GM19455 (cell line): ENCODE measurements at regions not wholly inside any gene's neighbourhood (a gene's known extent, or its start where the extent isn't known, plus 50 kb on each side); places are given as distances from the start of the nearest gene placed in this dataset.
"Not testable (repeated sequence)": the region's sequence is repeated elsewhere in the genome, so short reads cannot be mapped to it uniquely, and the experiment has no call there.

ENCODE experiments used
- ATAC-seq: cut with Tn5 transposase; IDR thresholded peaks from one replicate; pipeline ENCODE4 v1.9.1; 2021; ENCODE audit not compliant: unreplicated experiment

DNA sequence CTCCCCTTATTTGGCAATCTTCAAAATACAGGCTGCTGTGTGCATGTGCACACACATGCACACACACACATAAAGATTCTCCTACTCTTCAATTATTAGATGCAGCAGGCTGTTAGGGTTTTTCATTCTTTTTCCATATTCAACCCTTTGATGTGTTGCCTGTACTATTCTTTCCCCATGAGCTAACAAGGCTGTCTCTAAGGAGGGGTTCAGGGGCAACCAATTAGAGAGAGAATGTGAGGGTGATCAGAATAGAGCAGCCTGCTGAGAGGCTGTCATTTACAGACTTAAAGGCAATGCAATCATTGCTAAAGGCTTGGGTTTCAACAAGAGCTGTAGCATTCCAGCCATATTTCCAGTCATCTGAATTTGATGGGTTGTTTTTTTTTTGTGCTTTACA lies 467.4 kb upstream of the ID4 start:
- no peak for ATAC-seq

DNA sequence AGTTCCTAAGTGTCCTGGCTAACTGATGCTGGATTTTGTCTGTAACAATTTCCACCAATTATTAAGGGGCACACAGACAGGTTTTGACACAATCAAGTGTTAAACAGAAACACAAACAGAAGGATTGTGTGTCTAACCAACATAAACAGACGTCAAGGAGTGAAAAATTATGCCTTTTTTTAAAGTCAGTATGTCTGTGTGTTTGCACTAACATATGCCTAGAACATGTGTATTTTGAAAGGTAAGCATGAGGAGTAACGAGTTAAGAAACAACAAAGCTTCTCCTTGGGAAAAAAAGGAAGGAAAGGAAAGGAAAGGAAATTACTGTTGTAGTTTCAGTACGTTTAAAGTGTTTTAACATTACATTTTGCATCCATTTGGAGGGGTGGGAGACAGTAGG lies 466.3 kb upstream of the ID4 start:
- ATAC-seq: no peak

DNA sequence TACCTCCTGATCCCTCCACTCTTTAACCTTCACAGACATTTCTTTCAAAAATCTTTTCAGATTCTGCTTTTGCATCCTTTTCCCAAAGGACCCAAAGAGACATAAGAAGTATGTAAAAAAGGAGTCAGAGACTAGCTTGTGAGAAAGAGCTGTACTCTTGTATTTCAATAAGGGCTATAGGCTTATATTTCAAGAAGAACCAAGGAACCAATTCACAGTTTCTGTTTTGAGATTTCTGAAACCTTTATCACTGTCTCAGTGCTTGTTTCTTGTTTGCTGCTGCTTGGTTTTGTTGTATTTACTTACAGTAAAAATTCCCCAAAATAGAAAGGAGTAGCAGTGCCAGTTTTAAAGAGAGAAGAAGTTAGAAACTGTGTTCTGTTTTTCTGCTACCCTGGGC lies 461.6 kb upstream of the ID4 start:
- ATAC-seq: no peak

DNA sequence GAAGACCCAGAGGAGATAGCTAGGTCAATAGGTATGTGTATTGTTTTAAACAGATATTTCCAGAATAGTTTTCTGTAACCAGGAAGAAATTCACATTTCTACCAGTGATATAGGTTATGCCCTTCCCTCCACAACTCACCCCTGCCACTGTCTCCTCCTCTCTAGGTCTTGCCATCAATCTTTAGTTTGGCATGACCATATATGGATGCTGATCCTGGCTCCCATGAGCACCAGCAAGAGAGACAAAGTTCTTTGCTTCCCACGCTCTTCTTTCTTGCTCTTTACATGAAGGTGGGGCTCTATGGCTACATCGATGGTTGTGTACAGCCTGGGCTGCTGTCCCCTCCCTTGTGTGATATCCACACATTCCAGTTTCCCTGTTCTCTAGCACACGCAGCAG lies 459.4 kb upstream of the ID4 start:
- ATAC-seq: no peak

DNA sequence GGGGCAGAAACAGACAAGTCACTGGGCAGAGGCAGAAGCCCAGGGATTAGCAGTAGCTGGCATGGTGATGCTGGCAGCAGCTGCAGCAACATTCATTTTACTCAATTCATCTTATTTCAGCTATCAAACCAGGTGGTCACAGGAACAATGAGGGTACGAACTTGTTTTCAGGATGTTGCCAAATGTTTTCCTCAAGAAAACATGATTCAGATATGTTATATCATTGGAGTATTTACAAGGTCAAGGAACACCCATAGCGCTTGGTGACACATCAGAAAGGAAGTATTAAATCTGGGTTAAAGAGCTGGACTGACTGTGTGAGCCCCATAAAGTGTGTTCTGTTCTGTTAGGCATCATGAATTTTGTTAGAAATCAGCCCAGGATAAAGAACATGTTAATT lies 456.9 kb upstream of the ID4 start:
- no peak for ATAC-seq

DNA sequence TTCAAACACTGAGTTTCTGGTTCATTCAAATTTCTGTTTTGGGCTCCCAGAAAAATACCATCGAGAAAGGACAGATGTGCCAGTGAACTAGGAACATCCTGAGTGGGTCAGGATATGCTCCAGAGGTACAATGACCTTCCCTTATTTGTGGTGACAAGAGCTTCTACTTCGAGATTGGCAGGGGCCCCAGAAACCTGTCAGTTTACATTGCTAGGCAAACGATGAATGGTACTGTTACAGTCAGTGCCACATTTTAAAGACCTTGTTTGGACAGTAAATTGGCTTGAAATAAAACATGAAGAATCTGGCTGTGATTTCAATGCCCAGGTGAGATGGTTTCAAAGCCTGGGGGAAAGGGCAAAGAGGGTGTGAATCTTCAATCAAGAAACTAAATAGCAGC lies 454.5 kb upstream of the ID4 start:
- no peak for ATAC-seq

DNA sequence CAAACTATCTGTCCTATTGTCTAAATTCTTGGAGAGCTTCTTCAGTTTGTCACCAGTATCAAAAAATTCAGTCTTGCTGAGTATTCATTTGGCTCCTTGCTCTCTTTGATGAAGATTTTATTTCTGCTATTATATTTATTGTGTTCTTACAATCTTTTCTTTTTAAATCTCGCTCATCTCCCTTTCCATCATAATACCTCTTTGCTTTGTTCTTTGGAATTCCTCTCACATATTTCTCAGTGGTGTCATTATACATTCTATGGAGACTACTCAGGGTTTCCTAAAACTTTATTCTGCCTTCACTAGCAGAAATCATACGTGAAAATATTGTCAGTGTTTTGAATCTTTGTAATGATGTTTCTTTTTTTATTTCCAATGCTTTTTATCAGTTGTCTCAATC lies 445.2 kb upstream of the ID4 start:
- ATAC-seq: no peak

DNA sequence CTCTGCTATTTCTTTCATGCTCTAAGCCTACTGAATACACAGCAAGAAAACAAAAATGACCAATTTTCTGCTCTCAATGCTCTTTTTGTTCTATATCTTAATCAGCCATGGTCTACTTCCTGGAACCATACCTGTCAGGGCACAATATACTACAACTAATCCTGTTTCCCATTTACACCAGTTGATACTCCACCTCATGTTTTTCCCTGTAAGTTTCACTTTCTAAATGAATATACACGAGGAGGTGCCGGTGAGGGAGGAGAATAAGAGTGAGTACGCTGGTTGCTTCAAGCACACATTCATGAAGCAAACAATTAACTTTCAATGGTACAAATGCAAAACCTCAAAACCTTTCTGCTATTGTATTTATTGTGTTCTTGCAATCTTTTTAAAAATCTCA lies 443.1 kb upstream of the ID4 start:
- no peak for ATAC-seq

DNA sequence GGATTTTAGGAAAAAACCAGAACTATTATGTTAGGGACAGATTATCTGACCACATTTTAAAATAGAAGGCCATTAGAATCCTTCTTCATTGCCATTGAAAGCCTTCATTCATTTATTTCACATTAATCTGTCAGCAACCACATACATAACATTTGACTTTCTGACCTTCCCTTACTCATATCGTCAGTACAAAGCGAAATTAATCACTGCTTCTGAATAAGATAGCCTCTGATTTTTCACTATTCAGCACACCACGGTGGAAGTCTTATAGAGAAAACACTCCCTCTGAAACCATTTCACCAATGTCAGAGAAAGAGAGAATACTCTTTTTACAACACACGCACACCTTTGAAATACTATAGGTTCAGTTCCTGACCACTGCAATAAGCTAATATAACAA lies 442.5 kb upstream of the ID4 start:
- no peak for ATAC-seq

DNA sequence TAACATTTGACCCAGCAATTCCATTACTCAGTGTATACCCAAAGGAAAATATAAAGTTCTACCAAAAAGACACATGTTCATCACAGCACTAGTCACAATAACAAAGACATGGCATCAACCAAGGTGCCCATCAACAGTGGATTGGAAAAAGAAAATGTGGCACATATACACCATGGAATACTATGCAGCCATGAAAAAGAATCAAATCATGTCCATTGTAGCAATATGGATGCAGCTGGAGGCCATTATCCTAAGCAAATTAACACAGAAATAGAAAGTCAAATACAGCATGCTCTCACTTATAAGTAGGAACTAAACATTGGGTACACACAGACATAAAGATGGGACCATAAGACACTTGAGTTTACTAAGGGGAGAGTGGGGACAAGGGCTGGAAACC lies 441.9 kb upstream of the ID4 start:
- no peak for ATAC-seq

DNA sequence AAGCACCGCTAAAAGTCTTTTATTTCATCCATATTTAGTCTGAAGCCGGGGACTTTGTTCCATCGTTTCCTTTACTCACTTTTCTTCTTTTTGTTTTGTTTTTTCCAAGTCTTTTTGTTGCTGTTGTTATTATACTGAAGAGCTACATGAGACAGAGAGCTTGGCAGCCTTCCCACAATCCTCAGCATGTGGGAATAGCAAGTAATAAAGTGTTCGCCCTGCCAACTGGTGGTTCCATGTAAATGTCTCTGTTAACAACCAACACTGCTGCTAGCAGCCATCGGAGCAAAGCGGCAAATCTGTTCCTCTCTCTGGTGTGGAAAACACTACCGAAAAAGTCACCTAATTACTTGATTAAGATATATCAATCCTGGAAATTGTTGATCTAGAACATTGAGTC lies 437.8 kb upstream of the ID4 start:
- ATAC-seq: no peak

DNA sequence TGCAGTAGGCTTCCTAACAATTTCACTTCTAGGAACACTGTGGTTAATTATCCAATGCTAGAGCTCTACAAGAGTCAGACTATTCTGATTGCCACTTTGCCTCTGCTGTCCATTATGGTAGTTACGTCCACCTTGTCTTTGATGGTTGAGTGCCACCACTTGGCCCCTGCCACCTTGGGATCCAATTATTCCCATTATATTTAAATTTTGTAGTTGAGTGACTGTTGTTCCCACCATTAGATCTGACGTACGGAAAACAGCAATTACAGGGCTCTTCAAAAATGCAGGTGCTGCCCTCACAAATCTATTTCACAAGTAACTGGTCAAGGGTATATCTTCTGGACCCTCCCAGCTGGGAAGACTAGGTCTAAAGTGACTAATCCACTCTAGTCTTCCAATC lies 432.3 kb upstream of the ID4 start:
- not testable (repeated sequence) for ATAC-seq

DNA sequence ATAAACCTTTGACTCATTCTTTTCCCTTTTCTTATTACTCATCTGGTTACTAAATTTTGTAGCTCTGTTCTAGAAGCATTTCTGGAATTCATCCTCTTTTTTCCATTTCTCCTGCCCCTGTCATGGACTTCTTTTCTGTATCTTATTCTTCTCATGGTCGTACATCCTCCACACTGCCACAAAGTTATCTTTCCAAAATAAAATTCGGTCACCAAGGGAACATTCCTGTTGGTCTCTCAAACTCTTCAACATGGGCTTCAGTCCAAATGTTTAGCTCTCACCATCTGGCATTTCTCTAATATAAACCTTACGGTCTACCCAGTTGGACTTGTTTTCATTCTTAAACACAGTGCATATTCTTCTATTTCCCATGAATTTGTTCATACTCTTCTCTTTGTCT lies 428.8 kb upstream of the ID4 start:
- no peak for ATAC-seq

DNA sequence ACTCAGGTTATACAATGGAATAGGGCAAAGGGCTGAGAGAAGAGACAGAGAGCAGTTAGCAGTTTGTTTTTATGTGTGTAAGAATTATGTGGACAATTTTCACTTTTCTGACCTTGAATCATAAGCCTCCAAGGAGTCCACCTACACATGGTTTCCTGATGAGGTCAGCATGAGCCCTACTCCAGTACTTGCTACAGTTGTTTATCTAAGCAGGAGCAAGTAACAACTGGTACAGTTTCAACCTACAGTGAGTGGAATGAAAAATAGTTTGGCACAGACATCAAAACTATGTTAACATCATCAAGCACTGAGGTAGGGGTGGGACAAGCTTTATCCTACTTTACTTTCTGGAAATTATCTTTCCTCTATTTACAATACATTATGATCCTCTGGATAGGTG lies 426.7 kb upstream of the ID4 start:
- ATAC-seq: no peak

DNA sequence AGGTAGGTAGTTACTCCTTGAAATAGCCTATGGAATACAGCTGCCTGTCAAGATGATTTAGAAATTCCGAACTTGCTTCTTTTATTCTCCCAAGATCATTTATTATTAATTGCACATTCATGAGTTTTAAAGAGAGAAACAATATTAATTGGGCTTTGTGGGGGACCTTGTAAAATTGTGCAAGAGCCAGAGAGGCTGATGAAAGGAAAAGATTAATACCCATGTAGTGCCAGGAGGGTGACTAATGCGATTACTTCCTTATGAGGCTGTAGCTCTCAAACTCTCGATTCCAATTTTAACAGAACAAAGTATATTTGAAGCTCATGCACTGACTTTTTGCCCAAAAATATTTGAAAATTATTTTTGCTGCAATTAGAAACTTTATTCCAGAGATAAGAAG lies 423.8 kb upstream of the ID4 start:
- no peak for ATAC-seq

DNA sequence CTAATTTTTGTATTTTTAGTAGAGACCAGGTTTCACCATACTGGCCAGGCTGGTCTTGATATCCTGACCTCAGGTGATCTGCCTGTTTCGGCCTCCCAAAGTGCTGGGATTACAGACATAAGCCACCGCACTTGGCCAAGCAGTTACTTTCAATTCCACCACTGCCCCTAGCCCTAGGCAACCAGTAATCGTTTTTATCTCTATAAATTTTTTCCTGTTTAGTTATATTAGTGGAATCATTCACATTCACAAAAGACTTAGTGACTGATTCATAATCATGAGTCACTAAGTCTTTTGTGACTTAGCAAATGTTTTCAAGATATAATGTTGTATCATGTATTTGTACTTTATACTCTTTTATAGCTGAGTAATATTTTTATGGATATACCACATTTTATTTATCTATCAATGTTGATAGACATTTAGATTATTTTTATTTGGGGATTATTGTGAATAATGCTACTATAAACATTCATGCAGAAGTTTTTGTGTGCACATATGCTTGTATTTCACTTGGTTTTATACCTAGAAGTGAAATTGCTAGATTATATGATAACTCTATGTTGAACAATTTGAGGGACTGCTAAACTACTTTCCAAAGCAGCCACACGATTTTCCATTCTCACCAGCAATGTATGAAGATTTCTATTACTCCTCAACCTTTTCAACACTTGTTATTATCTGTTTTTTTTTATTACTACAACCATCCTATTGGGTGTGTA lies 421.4 kb upstream of the ID4 start:
- ATAC-seq: no peak

DNA sequence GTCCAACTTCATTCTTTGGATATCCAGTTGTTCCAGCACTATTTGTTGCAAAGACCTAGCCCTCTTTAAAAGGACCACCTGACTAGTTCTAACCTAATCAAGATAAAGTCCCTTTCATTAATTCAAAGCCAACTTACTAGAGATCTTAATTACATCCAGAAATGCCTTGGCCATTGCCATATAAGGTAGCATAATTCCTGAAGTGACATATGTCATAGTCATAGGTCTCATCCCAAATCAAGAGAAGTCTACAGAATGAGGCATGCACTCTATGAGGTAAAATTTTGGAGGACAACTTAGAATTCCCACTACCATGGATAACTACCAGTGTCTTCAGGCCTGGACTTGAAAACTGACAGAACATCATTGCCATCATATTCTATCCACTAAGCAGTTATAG lies 420.4 kb upstream of the ID4 start:
- no peak for ATAC-seq

DNA sequence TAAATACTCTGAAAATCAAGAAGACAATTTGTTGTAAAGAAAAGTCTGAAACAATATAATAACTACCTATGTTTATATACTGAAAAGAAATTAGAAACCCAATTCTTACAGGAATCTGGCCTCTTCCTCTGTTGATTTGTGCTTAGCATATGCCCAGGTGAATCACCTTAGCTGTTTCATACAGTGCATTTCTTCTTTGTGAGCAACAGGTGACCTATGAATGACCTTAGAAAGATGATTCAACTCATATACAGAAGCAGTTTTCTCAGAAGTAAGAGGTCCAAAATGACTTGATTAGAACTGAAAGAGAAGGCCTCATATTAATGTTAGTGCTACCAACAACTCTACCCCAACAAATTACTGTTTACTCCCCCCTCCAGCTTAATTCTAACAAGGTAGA lies 419.5 kb upstream of the ID4 start:
- ATAC-seq: no peak

DNA sequence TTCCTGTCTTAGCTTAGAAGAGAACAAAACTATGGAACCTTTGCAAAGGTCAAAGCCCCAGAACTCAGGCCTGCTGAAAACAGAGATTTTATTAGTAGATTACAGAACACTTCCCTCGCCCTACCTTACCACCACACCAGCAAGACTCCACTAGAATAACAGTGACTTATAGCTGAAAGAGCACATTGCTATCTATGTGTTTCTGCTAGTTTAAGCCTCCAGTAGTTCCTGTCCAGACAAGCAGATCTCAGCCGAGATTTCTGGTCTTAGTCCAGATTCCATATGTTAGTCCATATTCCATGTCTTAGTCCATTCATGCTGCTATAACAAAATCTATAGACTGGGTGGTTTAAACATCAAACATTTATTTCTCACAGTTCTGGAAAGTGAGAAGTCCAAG lies 412.3 kb upstream of the ID4 start:
- no peak for ATAC-seq

DNA sequence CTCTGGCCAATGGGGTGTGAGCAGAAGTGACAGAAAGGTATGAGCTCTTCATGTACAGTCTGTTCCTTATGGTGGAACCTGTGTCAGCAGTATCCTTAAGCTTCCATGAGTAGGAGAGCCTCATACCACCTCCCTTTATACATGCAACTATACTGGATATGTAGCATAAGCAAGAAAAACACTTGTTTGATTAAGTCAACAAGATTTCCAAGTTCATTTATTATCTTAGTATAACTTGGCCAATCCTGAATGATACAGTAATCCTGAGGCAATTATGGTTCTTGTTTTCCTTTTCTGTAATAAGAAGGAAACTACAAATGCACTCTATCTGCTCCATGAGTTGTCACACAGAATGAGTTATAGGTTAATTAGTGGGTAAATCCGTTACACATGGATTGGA lies 409.6 kb upstream of the ID4 start:
- ATAC-seq: no peak

DNA sequence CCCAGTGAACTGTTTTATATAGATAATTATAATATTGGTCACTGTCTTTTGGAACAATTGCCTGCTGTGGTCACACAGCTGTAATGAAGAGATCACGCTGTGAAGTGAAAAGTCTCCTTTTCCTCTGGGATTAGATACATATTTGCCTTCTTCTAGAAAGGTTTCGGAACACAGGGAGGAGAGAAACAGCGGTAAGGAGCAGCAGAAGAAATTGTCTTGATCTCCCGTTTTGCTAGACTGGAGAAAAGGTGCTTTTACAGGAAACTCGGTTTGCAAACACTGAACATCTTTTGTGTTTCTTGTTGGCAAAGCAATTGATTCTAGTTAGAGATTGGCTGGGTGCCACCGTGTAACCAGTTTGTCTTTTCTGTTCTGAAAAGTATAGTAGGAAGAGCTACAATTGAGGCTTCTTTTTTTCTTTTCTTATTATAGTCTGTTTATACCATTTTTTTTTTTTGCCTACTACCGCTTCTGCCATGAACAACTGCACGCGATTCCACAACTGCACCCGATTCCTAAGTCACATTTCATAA lies 404.1 kb upstream of the ID4 start:
- ATAC-seq: no peak

DNA sequence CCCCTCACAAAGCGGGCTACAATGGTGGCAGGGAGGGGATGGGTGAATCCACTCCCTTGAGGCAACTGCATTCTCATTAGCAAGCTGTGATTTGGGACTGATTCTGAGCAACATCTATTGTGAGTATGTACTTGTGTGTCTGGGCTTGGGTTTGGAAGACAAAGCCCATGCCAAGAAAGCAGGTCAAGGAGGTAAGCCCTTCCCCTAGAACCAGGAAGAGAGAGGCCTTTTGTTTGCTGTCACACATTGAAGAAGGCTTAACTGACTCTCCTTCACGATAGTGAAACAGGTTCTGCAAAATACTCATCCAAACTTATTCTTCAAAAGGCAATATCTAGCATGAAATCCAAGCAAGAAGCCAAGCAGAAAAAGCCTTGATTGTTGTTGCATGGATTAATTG lies 403.1 kb upstream of the ID4 start:
- no peak for ATAC-seq

DNA sequence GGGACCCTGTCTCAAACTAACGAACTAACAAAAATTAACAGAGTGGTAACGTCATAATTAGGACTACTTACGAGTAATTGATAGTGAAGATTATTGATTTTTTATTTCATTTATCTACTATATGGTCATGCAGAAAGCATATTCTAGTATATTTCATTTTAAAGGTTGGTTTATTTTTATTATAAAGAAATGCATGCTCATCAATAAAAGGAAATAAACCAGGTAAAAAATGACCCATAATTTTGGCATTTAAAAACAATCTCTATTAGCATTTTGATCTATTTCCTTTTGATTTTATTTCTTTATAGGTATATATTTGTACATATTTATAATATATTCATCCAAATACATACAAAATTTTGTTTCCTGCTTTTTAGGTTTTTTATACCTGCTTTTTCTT lies 401.4 kb upstream of the ID4 start:
- no peak for ATAC-seq
